Tibial nerve (tissue), 4 donors: ENCODE measurements at regions not wholly inside any gene's neighbourhood (a gene's known extent, or its start where the extent isn't known, plus 50 kb on each side); places are given as distances from the start of the nearest gene placed in this dataset.

Source experiments
- EP300 ChIP-seq, 2 donors: sonication (generic); formaldehyde crosslinking; IDR thresholded peaks; one replicate each; pipeline ENCODE4 v1.6.1; 2017; ENCODE audit warnings: antibody characterized with exemption in 2 of 2, mild to moderate bottlenecking in 1 of 2
- POLR2A ChIP-seq, 2 donors: fragments of 450-650 bp; IDR thresholded peaks; one replicate each; pipeline ENCODE4 v1.6.1; 2017; ENCODE audit warnings: antibody characterized with exemption in 2 of 2, mild to moderate bottlenecking in 2 of 2, moderate library complexity in 2 of 2
- TF ChIP-seq, protein P1 (sequence below), 5 experiments: fragments of 200-600 bp in 3 of 5; fragments of 450-650 bp in 2 of 5; sonication (generic) in 3 of 5; IDR thresholded peaks; one replicate each; pipeline ENCODE4 v1.5.1; 2016 to 2019; ENCODE audit warnings: antibody characterized with exemption in 5 of 5, mild to moderate bottlenecking in 3 of 5, moderate library complexity in 2 of 5

- TF ChIP-seq, protein P1, sequence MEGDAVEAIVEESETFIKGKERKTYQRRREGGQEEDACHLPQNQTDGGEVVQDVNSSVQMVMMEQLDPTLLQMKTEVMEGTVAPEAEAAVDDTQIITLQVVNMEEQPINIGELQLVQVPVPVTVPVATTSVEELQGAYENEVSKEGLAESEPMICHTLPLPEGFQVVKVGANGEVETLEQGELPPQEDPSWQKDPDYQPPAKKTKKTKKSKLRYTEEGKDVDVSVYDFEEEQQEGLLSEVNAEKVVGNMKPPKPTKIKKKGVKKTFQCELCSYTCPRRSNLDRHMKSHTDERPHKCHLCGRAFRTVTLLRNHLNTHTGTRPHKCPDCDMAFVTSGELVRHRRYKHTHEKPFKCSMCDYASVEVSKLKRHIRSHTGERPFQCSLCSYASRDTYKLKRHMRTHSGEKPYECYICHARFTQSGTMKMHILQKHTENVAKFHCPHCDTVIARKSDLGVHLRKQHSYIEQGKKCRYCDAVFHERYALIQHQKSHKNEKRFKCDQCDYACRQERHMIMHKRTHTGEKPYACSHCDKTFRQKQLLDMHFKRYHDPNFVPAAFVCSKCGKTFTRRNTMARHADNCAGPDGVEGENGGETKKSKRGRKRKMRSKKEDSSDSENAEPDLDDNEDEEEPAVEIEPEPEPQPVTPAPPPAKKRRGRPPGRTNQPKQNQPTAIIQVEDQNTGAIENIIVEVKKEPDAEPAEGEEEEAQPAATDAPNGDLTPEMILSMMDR (IDR thresholded peaks at IDR 0.05), result no peak
- TF ChIP-seq EP300 (IDR thresholded peaks at IDR 0.05) (no peak), POLR2A (IDR thresholded peaks at IDR 0.05) (no peak)
Observed at GRCh38 chr9:7491641-7492040, 307.9 kb downstream of the DMAC1 start.
